Hepatocyte (in vitro differentiated cells): ENCODE measurements at regions not wholly inside any gene's neighbourhood (a gene's known extent, or its start where the extent isn't known, plus 50 kb on each side); places are given as distances from the start of the nearest gene placed in this dataset.

Experiments
- DNase-seq: peaks from one replicate; pipeline ENCODE4 v3.0.0-alpha.2; 2016; ENCODE audit warnings: low spot score
- H2AFZ ChIP-seq: fragments of 200-600 bp; sonication (generic); 2 replicates; pipeline ENCODE4 v1.6.0; 2016; ENCODE audit warnings: antibody characterized with exemption, mild to moderate bottlenecking
- H3K27ac ChIP-seq: fragments of 200-600 bp; sonication (generic); 2 replicates; pipeline ENCODE4 v1.5.1; 2016; ENCODE audit warnings: mild to moderate bottlenecking
- H3K27me3 ChIP-seq: fragments of 200-600 bp; sonication (generic); 2 replicates; pipeline ENCODE4 v1.6.1; 2016
- H3K36me3 ChIP-seq: fragments of 200-600 bp; sonication (generic); replicated peaks from 2 replicates; pipeline ENCODE4 v1.5.1; 2016; ENCODE audit warnings: low read depth; ENCODE audit not compliant: insufficient read depth
- H3K4me1 ChIP-seq: fragments of 200-600 bp; sonication (generic); 2 replicates; pipeline ENCODE4 v1.5.1; 2016; ENCODE audit warnings: mild to moderate bottlenecking, moderate library complexity; ENCODE audit not compliant: insufficient read depth
- H3K4me2 ChIP-seq: fragments of 200-600 bp; sonication (generic); 2 replicates; pipeline ENCODE4 v1.6.0; 2016
- H3K4me3 ChIP-seq: fragments of 200-600 bp; sonication (generic); 2 replicates; pipeline ENCODE4 v1.5.1; 2016; ENCODE audit warnings: mild to moderate bottlenecking
- H3K79me2 ChIP-seq: fragments of 200-600 bp; sonication (generic); 2 replicates; pipeline ENCODE4 v1.6.0; 2017; ENCODE audit warnings: mild to moderate bottlenecking
- H3K9me2 ChIP-seq: fragments of 200-600 bp; sonication (generic); replicated peaks from 2 replicates; pipeline ENCODE4 v1.6.0; 2017; ENCODE audit warnings: mild to moderate bottlenecking; ENCODE audit not compliant: insufficient read depth
- H3K9me3 ChIP-seq: fragments of 200-600 bp; sonication (generic); 2 replicates; pipeline ENCODE4 v1.5.1; 2016; ENCODE audit warnings: low read depth, mild to moderate bottlenecking
- H4K20me1 ChIP-seq: fragments of 200-600 bp; sonication (generic); 2 replicates; pipeline ENCODE4 v1.6.0; 2016; ENCODE audit warnings: mild to moderate bottlenecking; ENCODE audit not compliant: insufficient read depth, poor library complexity, severe bottlenecking
- EZH2 ChIP-seq: fragments of 200-600 bp; sonication (generic); IDR thresholded peaks from 2 replicates; pipeline ENCODE4 v1.6.1; 2016; ENCODE audit warnings: antibody characterized with exemption, mild to moderate bottlenecking, borderline replicate concordance
- EZH2phosphoT487 ChIP-seq: fragments of 200-600 bp; sonication (generic); IDR thresholded peaks from one replicate; pipeline ENCODE4 v1.6.1; 2018; ENCODE audit warnings: antibody characterized with exemption, mild to moderate bottlenecking, low read depth, moderate library complexity; ENCODE audit not compliant: unreplicated experiment, severe bottlenecking
- WGBS: methylation state at CpG from one replicate; pipeline ENCODE4 v1.1.6; 2016; ENCODE audit warnings: low lambda C conversion rate; ENCODE audit errors: missing lambda C conversion rate; 5-methylcytosine and 5-hydroxymethylcytosine counted together
- TF ChIP-seq, protein P1 (sequence below): fragments of 200-600 bp; sonication (generic); IDR thresholded peaks from 2 replicates; pipeline ENCODE4 v1.5.1; 2016; ENCODE audit warnings: antibody characterized with exemption, mild to moderate bottlenecking; ENCODE audit not compliant: poor library complexity

DNA sequence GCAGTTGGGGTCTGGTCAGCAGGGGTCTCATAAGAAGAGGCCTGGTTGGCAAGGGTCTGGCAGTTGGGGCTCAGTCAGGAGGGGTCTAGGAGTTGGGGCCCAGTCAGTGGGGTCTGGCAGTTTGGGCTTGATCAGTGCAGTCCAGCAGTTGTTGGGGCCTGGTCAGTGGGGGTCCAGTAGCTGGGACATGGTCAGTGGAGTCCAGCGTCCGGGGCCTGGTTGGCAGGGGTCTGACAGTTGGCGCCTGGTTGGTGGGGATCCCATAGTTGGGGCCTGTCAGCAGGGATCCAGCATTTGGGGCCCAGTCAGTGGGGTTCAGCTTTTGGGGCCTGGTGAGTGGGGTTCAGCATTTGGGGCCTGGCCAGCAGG lies 60.5 kb upstream of the TPM4 start:
- Histone ChIP-seq H4K20me1 (no peaks in the 10 kb centered on the region), H3K27me3 (no peaks in the 10 kb centered on the region), H3K4me2 (no peak overlapping the region), H3K4me1 (no peaks in the 10 kb centered on the region), H3K4me3 (no peak overlapping the region), H3K27ac (no peak overlapping the region), H3K9me2 (no peaks in the 10 kb centered on the region), H3K36me3 (no peaks in the 10 kb centered on the region), H3K9me3 (no peaks in the 10 kb centered on the region), H2AFZ (no peak overlapping the region), H3K79me2 (no peaks in the 10 kb centered on the region)
- TF ChIP-seq, protein P1, sequence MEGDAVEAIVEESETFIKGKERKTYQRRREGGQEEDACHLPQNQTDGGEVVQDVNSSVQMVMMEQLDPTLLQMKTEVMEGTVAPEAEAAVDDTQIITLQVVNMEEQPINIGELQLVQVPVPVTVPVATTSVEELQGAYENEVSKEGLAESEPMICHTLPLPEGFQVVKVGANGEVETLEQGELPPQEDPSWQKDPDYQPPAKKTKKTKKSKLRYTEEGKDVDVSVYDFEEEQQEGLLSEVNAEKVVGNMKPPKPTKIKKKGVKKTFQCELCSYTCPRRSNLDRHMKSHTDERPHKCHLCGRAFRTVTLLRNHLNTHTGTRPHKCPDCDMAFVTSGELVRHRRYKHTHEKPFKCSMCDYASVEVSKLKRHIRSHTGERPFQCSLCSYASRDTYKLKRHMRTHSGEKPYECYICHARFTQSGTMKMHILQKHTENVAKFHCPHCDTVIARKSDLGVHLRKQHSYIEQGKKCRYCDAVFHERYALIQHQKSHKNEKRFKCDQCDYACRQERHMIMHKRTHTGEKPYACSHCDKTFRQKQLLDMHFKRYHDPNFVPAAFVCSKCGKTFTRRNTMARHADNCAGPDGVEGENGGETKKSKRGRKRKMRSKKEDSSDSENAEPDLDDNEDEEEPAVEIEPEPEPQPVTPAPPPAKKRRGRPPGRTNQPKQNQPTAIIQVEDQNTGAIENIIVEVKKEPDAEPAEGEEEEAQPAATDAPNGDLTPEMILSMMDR = no peak
- WGBS = 70% methylated on average over 3 of the region's 3 CpGs
- DNase-seq = no peak

DNA sequence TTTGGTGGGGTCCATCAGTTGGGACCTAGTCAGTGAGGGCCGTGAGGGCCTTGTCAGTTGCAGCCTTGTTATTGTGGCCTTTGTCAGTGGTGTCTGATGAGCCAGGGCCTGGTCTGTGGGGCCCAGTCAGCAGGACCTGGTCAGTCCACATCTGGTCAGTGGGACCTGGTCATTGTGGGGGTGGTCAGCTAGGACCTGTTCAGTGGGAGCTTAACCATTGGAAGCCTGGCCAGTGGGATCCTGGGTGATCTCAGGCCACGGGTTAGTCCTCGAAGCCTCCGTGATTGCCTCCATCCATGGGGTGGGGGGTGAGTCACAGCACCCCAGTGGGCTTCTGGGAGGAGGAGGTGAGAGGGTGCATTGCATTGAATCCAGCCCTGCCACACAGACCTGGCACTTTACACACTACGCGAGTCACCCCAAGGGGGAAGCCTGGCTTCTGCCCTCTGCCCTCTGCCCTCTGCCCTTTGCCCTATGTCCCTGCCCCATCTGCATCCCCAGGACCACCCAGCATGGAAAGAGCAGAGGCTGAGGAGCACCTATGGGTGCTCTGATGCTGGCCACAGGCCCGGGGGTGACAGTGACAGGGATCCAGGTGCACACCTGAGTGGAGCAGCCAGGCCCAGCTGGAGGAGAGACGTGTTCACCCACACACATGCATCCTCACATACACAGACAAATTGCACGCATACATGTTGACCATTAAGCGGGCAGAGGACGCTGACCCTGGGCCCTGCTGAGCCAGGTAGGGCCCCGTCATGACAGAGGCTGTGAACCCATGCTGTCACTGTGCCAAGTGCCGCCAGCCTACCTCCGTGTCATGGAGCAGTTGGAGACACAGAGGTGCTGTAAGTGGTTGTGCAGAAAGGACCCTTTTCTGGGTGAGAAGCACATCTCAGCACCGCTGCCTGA lies 59.8 kb upstream of the TPM4 start:
- no peaks in the 10 kb centered on the region for H3K36me3 ChIP-seq
- H4K20me1 ChIP-seq = no peaks in the 10 kb centered on the region
- no peaks in the 10 kb centered on the region for H3K27me3 ChIP-seq
- H3K4me2 ChIP-seq = no peak overlapping the region
- H3K9me3 ChIP-seq = no peaks in the 10 kb centered on the region
- WGBS = 83% methylated on average over 15 of the region's 15 CpGs
- H3K4me3 ChIP-seq = no peak overlapping the region
- no peaks in the 10 kb centered on the region for H3K79me2 ChIP-seq
- no peak overlapping the region for H3K27ac ChIP-seq
- no peaks in the 10 kb centered on the region for H3K4me1 ChIP-seq
- H2AFZ ChIP-seq = no peak overlapping the region
- no peaks in the 10 kb centered on the region for H3K9me2 ChIP-seq
- DNase-seq = no peak
- no peak for TF ChIP-seq EZH2phosphoT487
- TF ChIP-seq, protein P1 = no peak
- no peak for TF ChIP-seq EZH2

DNA sequence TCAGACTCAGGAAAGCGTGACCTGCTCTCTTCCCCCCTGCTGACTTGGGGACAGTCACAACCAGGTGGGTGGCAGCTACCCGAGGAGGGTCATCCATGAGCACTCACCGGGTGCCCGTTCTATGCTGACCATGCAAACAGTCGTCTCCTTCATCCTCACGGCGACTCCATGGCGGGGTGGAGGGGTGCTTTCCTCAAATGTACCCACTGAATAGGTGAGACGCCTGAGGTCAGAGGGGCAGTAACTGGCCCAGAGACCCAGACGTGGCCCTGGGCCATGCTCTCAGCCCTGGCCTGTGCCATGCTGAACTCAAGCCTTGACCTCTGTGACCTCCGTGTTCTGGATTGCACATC lies 59.2 kb upstream of the TPM4 start:
- Histone ChIP-seq H3K79me2 (no peaks in the 10 kb centered on the region), H4K20me1 (no peaks in the 10 kb centered on the region), H2AFZ (no peak overlapping the region), H3K4me1 (no peaks in the 10 kb centered on the region), H3K4me3 (no peak overlapping the region), H3K9me2 (no peaks in the 10 kb centered on the region), H3K27me3 (no peaks in the 10 kb centered on the region), H3K27ac (no peak overlapping the region), H3K36me3 (no peaks in the 10 kb centered on the region), H3K4me2 (no peak overlapping the region), H3K9me3 (no peaks in the 10 kb centered on the region)
- WGBS = 80% methylated on average over 11 of the region's 11 CpGs
- DNase-seq = no peak
- TF ChIP-seq EZH2phosphoT487 (no peak), EZH2 (no peak)
- TF ChIP-seq, protein P1 = no peak
